H1 (cell line): ENCODE measurements at regions not wholly inside any gene's neighbourhood (a gene's known extent, or its start where the extent isn't known, plus 50 kb on each side); places are given as distances from the start of the nearest gene placed in this dataset.

ENCODE experiments used
- BCL11A ChIP-seq, 2 experiments: IDR thresholded peaks; one replicate each; pipeline ENCODE4 v1.6.1; 2011; ENCODE audit warnings: low read depth in 2 of 2, low read length in 2 of 2, mild to moderate bottlenecking in 2 of 2
- GTF2F1 ChIP-seq: IDR thresholded peaks from 2 replicates; pipeline ENCODE4 v1.6.1; 2012; ENCODE audit warnings: low read depth, low read length, improper control_type of control experiment, borderline replicate concordance
- HDAC6 ChIP-seq: IDR thresholded peaks from one replicate; pipeline ENCODE4 v1.7.1; 2012; ENCODE audit warnings: low read depth, mild to moderate bottlenecking, inconsistent platforms, low read length, moderate library complexity
- POLR2AphosphoS5 ChIP-seq: IDR thresholded peaks from 2 replicates; pipeline ENCODE4 v1.6.1; 2011; ENCODE audit warnings: low read depth, low read length
- RXRA ChIP-seq: IDR thresholded peaks from 2 replicates; pipeline ENCODE4 v1.6.1; 2011; ENCODE audit warnings: low read depth, mild to moderate bottlenecking, low read length, moderate library complexity; ENCODE audit not compliant: insufficient read depth
- SUZ12 ChIP-seq: fragments of 200-600 bp; sonication (generic); IDR thresholded peaks from 2 replicates; pipeline ENCODE4 v1.6.1; 2012; ENCODE audit warnings: mild to moderate bottlenecking, inconsistent platforms, low read length, moderate library complexity, mixed read lengths
- TF ChIP-seq, protein P1 (sequence below): fragments of 300-600 bp; sonication (generic); IDR thresholded peaks from 2 replicates; pipeline ENCODE4 v1.7.1; 2012; ENCODE audit warnings: low read length, moderate library complexity, mild to moderate bottlenecking, inconsistent platforms; ENCODE audit not compliant: insufficient replicate concordance

DNA sequence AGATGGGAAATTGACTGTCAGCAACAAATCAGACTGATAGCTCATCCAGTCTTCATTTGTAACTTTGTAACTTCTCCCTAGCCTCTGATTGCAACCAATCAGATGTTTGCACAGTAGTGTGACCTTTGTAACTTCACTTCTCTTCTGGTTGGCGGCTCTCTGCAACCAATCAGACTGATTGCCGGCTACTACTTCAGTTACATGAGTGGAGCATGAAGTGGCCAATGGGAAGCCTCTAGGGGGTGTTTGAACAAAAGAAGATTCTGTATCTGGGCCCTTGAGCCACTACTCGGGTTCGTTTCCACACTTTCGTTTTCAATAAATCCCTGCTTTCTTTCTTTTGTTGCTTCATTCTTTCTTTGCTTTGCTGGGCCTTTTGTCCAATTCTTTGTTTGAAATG lies 1285.8 kb downstream of the TECRL start (continued):
- TF ChIP-seq, protein P1, sequence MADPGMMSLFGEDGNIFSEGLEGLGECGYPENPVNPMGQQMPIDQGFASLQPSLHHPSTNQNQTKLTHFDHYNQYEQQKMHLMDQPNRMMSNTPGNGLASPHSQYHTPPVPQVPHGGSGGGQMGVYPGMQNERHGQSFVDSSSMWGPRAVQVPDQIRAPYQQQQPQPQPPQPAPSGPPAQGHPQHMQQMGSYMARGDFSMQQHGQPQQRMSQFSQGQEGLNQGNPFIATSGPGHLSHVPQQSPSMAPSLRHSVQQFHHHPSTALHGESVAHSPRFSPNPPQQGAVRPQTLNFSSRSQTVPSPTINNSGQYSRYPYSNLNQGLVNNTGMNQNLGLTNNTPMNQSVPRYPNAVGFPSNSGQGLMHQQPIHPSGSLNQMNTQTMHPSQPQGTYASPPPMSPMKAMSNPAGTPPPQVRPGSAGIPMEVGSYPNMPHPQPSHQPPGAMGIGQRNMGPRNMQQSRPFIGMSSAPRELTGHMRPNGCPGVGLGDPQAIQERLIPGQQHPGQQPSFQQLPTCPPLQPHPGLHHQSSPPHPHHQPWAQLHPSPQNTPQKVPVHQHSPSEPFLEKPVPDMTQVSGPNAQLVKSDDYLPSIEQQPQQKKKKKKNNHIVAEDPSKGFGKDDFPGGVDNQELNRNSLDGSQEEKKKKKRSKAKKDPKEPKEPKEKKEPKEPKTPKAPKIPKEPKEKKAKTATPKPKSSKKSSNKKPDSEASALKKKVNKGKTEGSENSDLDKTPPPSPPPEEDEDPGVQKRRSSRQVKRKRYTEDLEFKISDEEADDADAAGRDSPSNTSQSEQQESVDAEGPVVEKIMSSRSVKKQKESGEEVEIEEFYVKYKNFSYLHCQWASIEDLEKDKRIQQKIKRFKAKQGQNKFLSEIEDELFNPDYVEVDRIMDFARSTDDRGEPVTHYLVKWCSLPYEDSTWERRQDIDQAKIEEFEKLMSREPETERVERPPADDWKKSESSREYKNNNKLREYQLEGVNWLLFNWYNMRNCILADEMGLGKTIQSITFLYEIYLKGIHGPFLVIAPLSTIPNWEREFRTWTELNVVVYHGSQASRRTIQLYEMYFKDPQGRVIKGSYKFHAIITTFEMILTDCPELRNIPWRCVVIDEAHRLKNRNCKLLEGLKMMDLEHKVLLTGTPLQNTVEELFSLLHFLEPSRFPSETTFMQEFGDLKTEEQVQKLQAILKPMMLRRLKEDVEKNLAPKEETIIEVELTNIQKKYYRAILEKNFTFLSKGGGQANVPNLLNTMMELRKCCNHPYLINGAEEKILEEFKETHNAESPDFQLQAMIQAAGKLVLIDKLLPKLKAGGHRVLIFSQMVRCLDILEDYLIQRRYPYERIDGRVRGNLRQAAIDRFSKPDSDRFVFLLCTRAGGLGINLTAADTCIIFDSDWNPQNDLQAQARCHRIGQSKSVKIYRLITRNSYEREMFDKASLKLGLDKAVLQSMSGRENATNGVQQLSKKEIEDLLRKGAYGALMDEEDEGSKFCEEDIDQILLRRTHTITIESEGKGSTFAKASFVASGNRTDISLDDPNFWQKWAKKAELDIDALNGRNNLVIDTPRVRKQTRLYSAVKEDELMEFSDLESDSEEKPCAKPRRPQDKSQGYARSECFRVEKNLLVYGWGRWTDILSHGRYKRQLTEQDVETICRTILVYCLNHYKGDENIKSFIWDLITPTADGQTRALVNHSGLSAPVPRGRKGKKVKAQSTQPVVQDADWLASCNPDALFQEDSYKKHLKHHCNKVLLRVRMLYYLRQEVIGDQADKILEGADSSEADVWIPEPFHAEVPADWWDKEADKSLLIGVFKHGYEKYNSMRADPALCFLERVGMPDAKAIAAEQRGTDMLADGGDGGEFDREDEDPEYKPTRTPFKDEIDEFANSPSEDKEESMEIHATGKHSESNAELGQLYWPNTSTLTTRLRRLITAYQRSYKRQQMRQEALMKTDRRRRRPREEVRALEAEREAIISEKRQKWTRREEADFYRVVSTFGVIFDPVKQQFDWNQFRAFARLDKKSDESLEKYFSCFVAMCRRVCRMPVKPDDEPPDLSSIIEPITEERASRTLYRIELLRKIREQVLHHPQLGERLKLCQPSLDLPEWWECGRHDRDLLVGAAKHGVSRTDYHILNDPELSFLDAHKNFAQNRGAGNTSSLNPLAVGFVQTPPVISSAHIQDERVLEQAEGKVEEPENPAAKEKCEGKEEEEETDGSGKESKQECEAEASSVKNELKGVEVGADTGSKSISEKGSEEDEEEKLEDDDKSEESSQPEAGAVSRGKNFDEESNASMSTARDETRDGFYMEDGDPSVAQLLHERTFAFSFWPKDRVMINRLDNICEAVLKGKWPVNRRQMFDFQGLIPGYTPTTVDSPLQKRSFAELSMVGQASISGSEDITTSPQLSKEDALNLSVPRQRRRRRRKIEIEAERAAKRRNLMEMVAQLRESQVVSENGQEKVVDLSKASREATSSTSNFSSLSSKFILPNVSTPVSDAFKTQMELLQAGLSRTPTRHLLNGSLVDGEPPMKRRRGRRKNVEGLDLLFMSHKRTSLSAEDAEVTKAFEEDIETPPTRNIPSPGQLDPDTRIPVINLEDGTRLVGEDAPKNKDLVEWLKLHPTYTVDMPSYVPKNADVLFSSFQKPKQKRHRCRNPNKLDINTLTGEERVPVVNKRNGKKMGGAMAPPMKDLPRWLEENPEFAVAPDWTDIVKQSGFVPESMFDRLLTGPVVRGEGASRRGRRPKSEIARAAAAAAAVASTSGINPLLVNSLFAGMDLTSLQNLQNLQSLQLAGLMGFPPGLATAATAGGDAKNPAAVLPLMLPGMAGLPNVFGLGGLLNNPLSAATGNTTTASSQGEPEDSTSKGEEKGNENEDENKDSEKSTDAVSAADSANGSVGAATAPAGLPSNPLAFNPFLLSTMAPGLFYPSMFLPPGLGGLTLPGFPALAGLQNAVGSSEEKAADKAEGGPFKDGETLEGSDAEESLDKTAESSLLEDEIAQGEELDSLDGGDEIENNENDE = no peak
- TF ChIP-seq RXRA = no peak
- TF ChIP-seq POLR2AphosphoS5 = no peak
- no peak for TF ChIP-seq HDAC6
- no peak for TF ChIP-seq SUZ12
- TF ChIP-seq GTF2F1 = no peak
- no peak for TF ChIP-seq BCL11A (IDR thresholded peaks at IDR 0.05; ENCODE audit: low read depth in 2 of 2, low read length in 2 of 2)
